ENCODE measurements at regions not wholly inside any gene's neighbourhood (a gene's known extent, or its start where the extent isn't known, plus 50 kb on each side); places are given as distances from the start of the nearest gene placed in this dataset.

DNA sequence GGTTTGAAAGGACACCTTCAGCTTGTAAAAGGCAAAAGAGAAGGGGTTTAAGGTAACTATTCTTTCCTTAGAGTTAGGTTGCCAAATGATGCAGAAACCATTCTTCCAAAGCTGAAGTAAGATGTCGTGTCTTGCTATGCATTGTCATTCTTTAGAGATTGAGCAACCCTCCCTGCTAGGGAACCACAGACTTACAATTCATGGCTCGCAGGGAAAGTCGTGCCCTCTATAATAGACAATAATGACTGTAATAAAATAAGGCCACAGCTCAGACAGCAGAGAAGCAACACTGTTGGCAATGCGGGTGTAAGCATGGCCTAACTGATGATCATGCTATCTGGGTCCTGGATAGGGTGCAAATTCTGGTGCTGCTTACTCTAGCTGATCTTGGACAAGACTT is 129.6 kb upstream of the CDH13 start:
- TF ChIP-seq CTCF (IDR thresholded peaks at IDR 0.05; ENCODE audit: low read depth, low read length), result no peak
- DNase-seq, result no peak
- Histone ChIP-seq H3K27ac (no peak overlapping the region), H3K27me3 (ENCODE audit: insufficient read depth, low read depth, severe bottlenecking) (no peaks in the 10 kb centered on the region), H3K36me3 (no peaks in the 10 kb centered on the region), H3K4me3 (ENCODE audit: low read depth, low read length) (no peak overlapping the region), H3K9me3 (ENCODE audit: severe bottlenecking) (no peaks in the 10 kb centered on the region)

- H3K27ac ChIP-seq, result no peak overlapping the region
- H3K36me3 ChIP-seq, result no peaks in the 10 kb centered on the region
- H3K4me3 ChIP-seq (ENCODE audit: low read depth, low read length), result no peak overlapping the region
- no peak for TF ChIP-seq CTCF (IDR thresholded peaks at IDR 0.05; ENCODE audit: low read depth, low read length)
- no peaks in the 10 kb centered on the region for H3K9me3 ChIP-seq (ENCODE audit: severe bottlenecking)
- no peaks in the 10 kb centered on the region for H3K27me3 ChIP-seq (ENCODE audit: insufficient read depth, low read depth, severe bottlenecking)
- no peak for DNase-seq
Measured at GRCh38 chr16:82488460-82488859, 138.3 kb upstream of the CDH13 start.

GRCh38 chr16:82481455-82481854 is 145.3 kb upstream of the CDH13 start:
- Histone ChIP-seq H3K27me3 (ENCODE audit: insufficient read depth, low read depth, severe bottlenecking) (no peaks in the 10 kb centered on the region), H3K36me3 (no peaks in the 10 kb centered on the region), H3K9me3 (ENCODE audit: severe bottlenecking) (no peaks in the 10 kb centered on the region), H3K4me3 (ENCODE audit: low read depth, low read length) (no peak overlapping the region), H3K27ac (no peak overlapping the region)
- no peak for DNase-seq
- no peak for TF ChIP-seq CTCF (IDR thresholded peaks at IDR 0.05; ENCODE audit: low read depth, low read length)

- TF ChIP-seq CTCF (IDR thresholded peaks at IDR 0.05; ENCODE audit: low read depth, low read length), result no peak
- H3K27ac ChIP-seq, result no peak overlapping the region
- DNase-seq, result no peak
- H3K27me3 ChIP-seq (ENCODE audit: insufficient read depth, low read depth, severe bottlenecking), result no peaks in the 10 kb centered on the region
- no peaks in the 10 kb centered on the region for H3K36me3 ChIP-seq
- H3K4me3 ChIP-seq (ENCODE audit: low read depth, low read length), result no peak overlapping the region
- no peaks in the 10 kb centered on the region for H3K9me3 ChIP-seq (ENCODE audit: severe bottlenecking)
Measured at GRCh38 chr16:82476786-82477185, 150.0 kb upstream of the CDH13 start.

DNA sequence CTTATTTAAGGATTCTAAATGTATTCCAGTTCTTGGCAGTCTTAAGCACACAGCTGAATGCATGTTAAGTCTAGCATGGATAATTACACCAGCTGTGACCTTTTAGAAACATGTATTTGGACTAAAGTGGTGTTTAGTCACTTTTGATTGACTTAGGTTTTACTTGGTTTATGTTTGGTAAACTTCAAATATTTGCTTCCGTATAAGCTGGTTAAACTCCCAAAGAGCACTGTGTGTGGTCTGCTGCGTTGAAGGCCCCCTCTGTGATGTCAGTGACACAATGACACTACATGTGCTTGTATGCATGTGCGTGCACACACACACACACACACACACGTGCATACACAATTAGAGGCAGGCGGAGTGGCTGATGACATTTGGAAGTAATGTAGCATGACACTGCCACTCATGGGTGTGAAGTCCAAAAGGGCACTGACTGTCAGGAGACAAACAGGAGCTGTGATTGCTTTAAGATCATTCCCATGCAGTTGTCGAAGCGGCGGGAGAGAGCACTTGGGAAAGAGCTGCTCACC is 156.1 kb upstream of the CDH13 start:
- TF ChIP-seq CTCF (IDR thresholded peaks at IDR 0.05; ENCODE audit: low read depth, low read length), result no peak
- H3K36me3 ChIP-seq, result no peaks in the 10 kb centered on the region
- no peaks in the 10 kb centered on the region for H3K27me3 ChIP-seq (ENCODE audit: insufficient read depth, low read depth, severe bottlenecking)
- no peak for DNase-seq
- H3K27ac ChIP-seq, result no peak overlapping the region
- H3K9me3 ChIP-seq (ENCODE audit: severe bottlenecking), result no peaks in the 10 kb centered on the region
- no peak overlapping the region for H3K4me3 ChIP-seq (ENCODE audit: low read depth, low read length)

GRCh38 chr16:82470016-82470415 is 156.8 kb upstream of the CDH13 start:
- H3K27ac ChIP-seq, result no peak overlapping the region
- no peak for DNase-seq
- no peak for TF ChIP-seq CTCF (IDR thresholded peaks at IDR 0.05; ENCODE audit: low read depth, low read length)

More at GRCh38 chr16:82470016-82470415, 156.8 kb upstream of the CDH13 start:
- Histone ChIP-seq H3K27me3 (ENCODE audit: insufficient read depth, low read depth, severe bottlenecking) (no peaks in the 10 kb centered on the region), H3K9me3 (ENCODE audit: severe bottlenecking) (no peaks in the 10 kb centered on the region), H3K36me3 (no peaks in the 10 kb centered on the region), H3K4me3 (ENCODE audit: low read depth, low read length) (no peak overlapping the region)
